Ovary (tissue), 3 donors: ENCODE measurements at regions not wholly inside any gene's neighbourhood (a gene's known extent, or its start where the extent isn't known, plus 50 kb on each side); places are given as distances from the start of the nearest gene placed in this dataset.

ENCODE experiments used
- CTCF ChIP-seq, 3 donors: fragments of 450-650 bp in 2 of 3; fragments of 200-600 bp in 1 of 3; IDR thresholded peaks; one replicate each; pipeline versions ENCODE4 v1.5.1 to v1.8.0; 2016 to 2022; ENCODE audit warnings: antibody characterized with exemption in 3 of 3, mild to moderate bottlenecking in 1 of 3
- EP300 ChIP-seq: sonication (generic); formaldehyde crosslinking; IDR thresholded peaks from one replicate; pipeline ENCODE4 v1.6.1; 2017; ENCODE audit warnings: antibody characterized with exemption
- POLR2A ChIP-seq: fragments of 450-650 bp; IDR thresholded peaks from one replicate; pipeline ENCODE4 v1.6.1; 2017; ENCODE audit warnings: antibody characterized with exemption, mild to moderate bottlenecking, moderate library complexity
- donor health status: DM: no; HTN: no; CAD: no.

DNA sequence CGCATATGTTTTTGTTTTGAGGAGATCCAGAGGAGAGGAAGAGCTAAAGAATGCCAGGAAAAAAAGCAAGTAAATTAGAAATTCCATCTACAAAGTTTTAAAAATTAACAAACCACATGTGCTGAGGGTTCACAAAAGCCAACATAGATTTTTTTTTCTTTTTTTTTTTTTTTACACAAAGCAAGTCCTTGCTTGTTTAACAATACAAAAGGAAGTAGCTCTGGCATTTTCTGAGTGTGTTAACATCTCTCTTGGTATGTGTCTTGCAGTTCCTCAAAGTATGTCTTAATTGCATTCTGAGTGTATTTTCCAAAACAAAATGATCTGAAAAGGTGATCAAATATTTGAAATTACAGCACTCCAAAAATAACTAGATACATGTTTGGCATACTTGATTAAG lies 1682.7 kb upstream of the AGA start:
- TF ChIP-seq CTCF (IDR thresholded peaks at IDR 0.05) (no peak), POLR2A (no peak), EP300 (no peak)
